Right renal cortex interstitium (tissue), 3 donors: ENCODE measurements at regions not wholly inside any gene's neighbourhood (a gene's known extent, or its start where the extent isn't known, plus 50 kb on each side); places are given as distances from the start of the nearest gene placed in this dataset.
"Not testable (repeated sequence)": the region's sequence is repeated elsewhere in the genome, so short reads cannot be mapped to it uniquely, and the experiment has no call there.

Experiments
- DNase-seq, 3 donors: peaks; one replicate each; pipeline ENCODE4 v3.0.0-alpha.2; 2013; ENCODE audit warnings: low read depth in 3 of 3, low spot score in 2 of 3

DNA sequence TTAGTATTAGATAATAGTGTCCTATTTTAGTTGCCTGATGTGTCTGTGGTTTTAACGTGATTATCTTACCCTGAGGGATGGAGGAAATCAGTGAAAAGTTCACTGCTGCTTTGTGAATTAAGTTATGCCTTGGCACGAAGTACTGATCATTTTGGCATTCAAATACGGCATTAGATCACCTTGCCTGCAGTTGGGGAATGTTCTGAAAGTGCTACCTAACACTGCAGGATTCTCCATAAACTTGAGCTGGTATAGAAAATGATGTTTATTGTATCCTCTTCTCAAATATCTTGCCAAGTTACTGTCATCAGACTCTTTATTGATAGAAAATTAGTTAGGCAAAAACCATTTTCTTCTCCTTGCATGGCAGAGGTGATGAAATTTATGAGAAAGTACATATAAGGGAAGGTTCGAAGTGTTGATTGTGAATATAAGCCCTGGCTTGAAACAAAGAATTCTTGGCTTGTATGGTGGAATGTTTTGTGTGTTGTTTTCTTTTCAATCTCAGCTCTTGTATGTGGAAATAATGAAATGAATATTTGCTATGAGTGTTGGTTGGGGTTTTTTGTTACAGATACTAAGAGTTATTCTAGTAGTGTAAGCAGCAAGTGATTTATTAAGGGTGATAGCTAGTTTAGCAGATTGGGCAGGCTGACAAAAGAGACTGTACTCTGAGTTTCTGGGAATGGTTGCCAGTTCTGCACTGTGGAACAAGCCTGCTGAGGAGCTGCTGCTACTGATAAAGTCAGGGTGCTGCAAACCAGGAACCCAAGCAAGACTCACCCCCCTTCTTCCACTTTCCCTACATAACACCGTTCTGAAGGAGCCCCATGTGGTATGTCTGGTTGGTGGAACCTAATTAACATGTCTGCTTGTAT is 448.3 kb downstream of the PCNX1 start:
- DNase-seq = no peak

DNA sequence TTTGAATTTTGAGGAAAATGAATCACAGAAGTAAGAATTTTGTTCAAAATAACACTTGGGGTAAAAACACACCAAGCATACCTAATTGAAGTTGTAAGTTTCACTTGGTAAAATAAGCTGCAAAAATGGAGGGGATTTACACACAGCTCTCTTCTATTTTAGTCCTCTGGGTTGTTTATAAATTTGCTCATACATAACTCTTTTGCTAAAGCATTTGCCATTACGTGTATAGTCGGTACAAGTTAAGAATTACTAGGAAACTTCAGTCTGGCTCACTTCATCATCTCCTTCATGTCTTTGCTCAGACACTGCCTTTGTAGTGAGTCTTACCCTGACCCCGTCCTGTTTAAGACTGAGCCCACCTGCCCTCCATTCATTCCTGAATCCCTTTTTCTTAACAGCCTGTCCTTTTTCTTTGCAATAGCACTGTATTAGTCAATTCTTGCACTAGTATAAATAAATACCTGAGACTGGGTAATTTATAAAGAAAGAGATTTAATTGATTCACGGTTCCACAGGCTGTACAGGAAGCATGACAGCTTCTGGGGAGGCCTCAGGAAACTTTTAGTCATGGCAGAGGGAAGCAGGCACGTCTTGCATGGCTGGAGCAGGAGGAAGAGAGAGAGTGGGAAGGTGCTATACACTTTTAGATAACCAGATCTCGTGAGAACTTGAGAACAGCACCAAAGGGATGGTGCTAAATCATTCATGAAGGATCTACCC is 451.1 kb downstream of the PCNX1 start:
- DNase-seq = no peak

DNA sequence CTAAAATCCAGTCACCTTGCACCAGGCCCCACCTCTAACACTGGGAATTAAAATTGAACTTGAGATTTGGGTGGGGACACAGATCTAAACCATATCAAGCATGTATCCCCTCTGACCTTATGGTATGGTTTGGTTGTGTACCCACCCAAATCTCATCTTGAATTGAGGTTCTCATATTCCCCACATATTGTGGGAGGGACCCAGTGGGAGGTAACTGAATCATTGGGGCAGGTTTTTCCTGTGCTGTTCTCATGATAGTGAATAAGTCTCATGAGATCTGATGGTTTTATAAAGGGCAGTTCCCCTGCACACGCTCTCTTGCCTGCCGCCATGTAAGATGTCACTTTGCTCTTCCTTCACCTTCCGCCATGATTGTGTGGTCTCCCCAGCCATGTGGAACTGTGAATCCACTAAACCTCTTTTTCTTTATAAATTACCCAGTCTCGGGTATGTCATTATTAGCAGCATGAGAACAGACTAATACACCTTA is 451.7 kb downstream of the PCNX1 start:
- not testable (repeated sequence) for DNase-seq

DNA sequence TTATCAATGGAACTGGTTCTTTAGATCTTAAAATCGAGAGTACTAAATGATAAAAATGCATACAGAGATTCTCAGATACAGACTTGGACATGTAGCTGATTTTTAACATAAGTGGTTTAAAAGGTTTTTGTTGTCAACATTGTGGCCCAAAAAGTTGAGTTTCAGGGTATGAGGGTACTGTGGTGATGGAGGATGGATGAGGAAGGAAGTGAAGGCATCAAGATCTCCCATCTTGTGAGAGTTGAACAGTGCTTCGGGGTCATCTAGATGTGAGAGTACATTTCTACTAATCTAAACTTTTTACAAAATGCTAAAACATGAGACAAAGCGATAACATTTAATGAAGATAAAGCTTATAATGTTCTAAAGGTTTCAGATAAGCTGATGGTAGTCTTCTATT is 452.6 kb downstream of the PCNX1 start:
- no peak for DNase-seq

DNA sequence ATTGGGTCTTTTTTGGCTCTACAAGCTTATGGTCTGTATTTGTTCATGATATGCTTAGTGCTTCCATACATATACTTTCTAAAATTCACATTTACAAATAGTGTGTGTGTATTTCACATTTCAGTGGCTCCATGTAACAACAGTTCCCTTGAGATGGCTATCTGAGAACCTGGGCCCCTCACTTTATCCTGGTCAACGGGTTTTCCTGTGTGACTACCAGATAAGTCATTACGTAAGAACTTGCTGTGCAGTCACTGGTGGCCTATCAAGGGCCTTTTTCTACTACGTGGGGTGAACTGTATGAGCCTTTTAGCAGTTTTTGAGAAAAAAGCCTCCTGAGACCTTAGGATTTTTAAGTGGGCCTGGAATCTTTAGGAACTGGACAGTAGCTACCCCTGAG is 454.1 kb downstream of the PCNX1 start:
- no peak for DNase-seq

DNA sequence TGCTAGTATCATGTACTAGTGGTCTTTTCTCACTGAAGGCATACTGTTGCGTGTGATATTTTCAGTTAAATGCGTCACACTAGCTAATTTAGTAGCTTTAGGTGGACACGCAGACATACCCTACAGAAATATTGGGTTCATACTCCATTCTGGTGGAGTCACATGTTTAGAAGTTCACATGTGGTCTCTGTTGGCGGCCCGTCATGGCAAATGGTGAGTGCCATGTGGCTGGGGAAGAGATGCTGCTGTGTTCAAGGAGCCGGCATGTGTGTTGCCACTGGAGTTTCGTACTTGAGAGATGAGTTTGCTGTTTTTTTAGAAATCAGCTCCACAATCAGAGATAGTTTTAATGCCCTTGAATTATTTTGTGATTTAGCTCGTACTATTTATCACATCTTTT is 454.6 kb downstream of the PCNX1 start:
- no peak for DNase-seq

DNA sequence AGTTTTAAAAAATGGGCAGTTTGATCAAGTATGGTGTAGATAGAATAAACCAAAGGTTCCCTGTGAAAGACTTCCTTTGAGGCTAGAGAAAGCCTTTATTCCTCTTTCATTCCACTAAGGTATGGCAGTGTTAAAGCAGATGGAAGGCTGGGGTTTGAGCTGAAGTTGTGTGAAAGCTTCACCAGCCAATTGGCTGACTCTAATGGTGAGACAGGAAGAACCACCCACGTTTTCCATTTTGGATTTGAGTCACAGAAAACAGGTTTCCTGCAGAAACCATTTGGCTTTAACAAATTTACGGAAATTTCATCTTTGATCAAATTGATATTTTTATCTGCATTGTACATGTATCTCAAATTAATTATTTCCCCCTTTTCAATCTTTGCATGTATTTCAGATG is 455.0 kb downstream of the PCNX1 start:
- DNase-seq = no peak

DNA sequence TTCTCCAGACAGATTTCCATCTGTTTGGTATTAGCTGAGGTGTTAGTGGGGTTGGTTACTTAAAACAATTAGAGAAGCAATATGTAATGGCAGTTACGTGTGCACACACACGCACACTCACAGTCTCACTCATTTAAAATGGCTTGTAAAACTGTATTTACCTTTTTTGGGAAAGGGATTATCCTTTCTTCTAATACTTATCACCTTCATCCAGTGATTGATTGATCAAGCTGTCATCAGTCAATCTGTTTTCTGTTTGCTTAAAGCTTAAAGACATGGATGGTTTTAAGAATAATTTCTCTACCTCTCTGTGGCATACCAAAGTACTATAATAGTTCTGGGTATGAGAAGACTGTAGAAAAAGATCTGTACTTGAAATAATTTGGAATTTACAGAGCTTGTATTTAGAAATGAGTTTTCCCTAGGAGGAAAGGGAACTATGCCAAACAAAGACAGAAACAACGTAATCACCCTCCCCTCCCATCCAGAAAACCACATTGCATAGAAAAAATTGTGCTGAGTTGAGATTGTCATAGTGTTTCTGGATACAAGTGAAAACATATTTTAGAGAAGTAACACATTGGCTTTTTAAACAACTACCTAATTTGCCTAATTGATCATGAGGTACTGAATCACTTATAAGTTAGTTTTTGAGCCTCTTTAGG is 455.8 kb downstream of the PCNX1 start:
- no peak for DNase-seq

DNA sequence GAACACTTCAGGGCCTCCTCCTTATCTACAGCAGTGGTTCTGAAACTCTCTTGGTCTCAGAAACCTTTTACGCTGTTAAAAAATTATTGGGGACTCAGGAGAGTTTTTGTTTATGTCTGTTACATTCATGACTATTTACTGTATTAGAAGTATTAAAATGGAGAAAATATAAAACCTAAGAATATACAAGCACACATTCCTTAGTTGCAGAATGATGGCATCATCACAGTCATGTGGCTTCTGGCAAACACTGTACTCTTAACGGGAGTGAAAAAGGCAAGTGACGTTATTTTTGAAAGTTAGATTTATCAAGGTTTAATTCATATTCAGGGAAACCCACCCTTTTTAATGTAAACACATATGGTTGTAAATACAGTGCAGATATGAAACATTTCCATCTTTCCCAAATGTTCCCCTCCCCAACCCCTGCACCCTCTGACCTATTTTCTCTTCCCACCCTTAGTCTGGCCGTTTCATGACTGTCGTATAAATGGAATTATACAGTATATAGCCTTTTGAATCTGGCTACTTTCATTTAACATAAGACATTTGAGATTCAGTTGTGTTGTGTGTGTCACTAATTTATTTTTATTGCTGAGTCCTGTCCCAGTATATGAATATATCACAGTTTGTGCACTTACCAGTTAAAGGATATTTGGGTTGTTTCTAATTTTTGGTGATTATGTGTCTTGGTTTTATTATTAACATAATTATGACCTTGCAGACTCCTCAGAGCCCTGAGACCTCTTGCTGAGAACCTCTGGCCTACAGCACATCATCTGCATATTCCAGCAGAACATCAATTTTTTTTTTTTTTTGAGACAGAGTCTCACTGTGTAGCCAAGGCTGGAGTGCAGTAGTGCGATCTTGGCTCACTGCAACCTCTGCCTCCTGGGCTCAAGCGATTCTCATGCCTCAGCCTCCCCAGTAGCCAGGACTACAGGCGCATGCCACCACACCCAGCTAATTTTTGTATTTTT is 457.0 kb downstream of the PCNX1 start:
- no peak for DNase-seq

DNA sequence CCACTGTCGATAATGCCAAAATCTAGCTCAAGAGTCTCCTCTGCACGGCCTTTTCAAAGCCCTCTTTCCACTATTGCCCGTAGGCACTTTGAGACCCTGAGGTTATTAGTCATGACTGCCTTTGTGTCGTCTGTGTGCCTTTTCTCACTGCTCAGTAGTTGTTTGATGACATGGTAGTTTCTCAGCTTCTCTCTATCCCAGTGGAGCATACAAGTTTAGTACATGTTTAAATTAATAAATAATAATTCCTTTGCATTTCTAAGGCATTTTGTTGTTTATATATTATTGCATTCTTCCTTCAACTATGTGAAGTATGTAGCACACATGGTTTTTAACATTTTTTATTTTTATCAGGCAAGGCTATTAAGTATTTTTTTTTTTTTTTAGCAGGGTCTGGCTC is 458.1 kb downstream of the PCNX1 start:
- no peak for DNase-seq

DNA sequence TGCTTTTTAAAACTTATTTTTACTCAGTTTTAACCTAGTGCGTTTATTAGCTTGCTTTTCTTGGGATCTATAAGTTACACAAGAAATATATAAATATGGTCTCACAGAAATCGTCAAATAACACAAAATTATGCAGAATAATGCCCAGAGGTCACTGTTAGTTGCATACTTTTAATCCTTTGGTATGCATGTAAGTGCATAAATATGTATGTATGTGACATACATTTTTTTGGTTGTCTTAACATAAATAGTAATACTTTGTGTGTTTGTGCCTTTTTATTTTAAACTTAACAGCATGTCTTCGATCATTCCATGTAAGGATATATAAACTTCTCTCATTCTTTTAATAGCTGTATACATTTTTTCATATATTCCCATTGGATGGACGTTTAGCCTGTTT is 459.6 kb downstream of the PCNX1 start:
- DNase-seq = no peak

DNA sequence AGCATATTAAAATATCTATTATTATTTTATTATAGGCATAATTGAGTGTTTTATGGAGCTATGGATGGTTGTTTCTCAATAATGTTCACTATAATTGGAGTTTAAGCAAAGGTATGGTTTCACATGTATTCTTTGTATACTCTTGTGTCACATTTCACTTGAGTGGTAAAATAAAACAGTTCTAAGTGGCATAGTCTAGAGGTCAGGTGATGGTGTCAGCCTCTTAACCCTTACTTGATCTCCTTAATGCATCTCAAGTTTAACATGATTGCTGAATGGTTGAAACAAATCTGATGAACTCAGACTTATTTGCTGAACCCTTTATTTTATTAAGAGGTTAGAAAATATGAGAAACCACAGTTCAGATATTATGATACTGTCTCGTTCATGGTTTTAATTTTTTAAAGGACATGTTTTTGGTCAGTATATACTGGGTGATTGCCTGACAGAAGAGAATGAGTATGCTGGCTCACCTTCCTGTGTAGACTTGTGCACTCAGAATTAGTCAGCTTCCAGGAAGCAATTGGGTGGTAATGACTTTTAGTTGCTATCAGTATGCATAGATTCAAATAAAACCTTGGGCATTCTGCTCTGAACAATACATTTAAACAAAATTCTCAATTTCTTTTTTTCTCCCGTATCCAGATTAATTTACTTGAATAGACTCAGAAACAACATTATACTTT is 464.6 kb downstream of the PCNX1 start:
- no peak for DNase-seq

DNA sequence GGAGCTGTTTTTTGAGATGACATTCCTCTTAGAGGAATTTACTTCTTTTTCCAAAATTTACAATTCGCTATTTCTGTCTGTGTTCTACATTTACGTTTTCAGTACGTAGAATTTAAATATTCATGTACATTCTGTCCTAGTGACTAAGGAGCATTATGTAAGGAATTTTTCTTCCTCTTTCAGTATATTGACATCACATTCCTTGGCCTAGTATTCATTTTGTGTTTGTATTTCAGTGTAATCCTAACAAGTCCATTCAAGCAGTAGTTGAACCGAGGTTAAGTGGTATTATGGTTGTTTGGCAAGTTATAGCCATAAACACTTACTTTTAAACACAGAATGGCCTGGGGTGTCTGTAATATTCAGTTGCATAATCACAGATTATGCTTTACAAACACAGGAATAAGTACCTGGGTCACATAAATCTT is 465.2 kb downstream of the PCNX1 start:
- DNase-seq = no peak

DNA sequence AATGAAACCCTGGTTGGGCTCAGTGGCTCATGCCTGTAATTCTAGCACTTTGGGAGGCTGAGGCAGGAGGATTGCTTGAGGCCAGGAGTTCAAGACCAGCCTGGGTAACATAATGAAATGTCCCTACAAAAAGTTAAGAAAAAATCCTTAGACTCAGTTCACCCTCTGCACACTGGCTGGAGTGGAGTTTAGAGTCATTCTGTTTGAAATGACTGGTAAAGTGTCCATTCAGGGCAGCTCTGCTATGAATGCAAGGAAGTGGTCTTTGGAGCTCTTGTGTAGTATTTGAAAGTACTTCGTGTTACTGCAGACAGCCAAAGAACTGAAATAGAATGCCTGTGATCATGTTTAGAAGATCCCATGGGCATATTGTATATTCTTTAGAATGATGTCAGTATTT is 466.5 kb downstream of the PCNX1 start:
- DNase-seq = no peak

DNA sequence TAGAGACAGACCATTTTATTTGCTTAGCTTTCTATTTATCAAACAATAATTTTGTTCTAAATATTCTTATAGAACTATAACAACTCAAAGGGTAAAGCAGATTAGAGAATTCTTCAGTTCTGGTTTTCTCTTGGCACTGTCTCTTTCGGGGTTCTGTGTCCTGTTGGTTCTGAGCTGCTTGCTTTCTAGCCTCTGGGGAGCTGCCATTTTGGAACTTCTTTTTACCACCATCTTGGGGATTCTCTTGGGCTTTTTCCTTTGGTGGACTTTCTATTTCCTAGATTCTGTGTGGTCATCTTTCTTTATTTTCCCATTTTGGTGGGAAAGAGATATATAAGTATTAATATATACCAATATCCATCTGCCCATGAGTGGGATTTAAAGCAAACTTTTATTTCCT is 467.7 kb downstream of the PCNX1 start:
- DNase-seq = no peak

DNA sequence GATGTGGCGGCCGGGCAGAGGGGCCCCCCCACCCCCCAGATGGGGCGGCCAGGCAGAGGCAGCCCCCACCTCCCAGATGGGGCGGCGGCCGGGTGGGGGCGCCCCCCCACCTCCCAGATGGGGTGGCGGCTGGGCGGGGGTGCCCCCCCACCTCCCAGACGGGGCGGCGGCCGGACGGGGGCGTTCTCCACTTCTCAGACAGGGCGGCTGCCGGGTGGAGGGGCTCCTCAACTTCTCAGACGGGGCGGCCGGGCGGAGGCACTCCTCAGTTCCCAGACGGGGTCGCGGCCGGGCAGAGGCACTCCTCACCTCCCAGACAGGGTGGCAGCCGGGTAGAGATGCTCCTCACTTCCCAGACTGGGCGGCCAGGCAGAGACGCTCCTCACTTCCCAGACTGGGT is 469.8 kb downstream of the PCNX1 start:
- no peak for DNase-seq

DNA sequence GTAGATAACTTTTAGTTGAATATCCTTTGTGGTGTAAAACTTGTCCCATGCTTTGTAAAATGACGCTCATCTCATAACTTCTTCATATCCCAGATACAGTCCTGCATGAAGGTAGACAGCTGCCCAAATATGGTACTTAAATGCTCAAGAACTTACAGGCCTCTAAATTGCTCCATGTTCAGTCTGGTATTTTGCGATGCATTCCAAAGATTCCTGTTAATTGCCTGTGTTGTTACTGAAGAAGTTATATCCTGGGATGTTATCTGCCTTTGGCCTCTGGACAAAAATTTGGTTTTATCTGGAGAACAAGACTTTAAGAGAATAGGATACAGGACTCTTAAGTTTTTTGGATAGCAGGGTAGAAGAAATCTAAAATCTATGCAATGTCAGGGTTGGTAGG is 473.0 kb downstream of the PCNX1 start:
- DNase-seq = no peak

DNA sequence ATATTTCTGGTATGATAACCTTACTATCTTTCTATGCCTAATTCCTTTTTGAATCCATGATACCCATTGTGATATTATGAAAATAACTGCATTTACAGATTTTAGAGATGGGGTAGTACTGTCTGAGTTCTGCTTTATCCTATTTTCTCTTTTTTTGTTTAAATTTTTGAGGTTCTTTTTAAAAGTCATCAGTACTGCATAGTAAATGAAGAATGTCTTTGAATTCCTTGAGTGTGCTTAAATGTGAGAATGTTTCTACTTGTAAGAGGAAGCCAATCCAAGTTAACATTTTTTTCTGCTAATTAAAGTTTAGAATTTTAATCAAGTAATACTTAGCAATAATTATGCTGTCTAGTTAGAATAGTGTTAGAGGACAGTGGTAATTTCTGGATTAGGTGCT is 474.6 kb downstream of the PCNX1 start:
- DNase-seq = no peak

DNA sequence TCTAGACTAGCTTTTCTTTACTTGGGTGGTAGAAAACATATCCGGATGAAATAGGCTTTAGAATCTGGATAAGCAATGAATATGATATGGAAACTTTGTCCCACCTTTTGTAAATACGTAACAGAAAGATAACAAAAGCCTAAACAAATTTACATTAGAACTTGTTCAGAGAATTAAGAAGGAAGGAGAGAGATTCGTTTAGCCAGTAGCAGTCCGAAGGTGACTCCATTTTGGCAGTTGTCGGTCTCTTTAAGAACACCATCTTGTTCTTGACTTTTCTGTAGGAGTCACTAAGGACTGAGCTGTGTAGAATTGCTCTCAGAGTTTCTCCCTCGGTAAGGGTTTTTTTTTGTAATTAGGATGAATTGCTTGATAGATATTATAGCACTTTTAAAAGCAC is 475.1 kb downstream of the PCNX1 start:
- DNase-seq = no peak

DNA sequence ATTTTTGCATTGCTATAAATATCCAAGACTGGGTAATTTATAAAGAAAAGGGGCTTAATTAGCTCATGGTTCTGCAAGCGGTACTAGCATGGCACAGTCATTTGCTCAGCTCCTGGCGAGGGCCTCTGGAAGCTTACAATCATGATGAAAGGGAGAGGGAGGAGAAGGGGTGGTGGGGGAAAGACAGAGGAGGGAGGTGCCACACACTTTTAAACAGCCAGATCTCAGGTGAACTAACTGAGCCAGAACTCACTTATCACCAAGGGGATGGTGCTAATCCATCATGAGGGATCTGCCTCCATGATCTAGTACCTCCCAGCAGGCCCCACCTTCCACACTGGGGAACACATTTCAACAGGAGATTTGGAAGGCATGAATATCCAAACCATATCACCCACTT is 476.3 kb downstream of the PCNX1 start:
- DNase-seq = no peak
